ENCODE measurements at regions not wholly inside any gene's neighbourhood (a gene's known extent, or its start where the extent isn't known, plus 50 kb on each side); places are given as distances from the start of the nearest gene placed in this dataset.
"Not testable (repeated sequence)": the region's sequence is repeated elsewhere in the genome, so short reads cannot be mapped to it uniquely, and the experiment has no call there.

DNA sequence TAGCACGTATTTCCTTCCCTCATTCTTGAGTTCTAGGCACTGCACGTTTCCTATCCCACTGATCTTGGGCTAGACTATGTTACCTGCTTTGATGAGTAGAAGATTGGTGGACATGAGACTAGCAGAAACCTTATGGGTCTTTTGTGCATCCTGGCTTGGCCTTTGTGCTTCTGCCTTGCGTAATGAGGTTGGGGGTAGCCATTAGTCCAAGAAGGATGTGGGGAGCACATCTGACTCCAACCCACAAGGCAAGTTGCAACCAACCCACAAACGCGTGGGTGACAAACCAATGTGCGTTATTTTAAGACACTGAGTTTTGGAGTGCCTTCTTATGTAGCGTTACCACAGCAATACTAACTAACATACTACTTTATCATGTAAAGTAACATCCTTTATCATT is 180.4 kb upstream of the IRX5 start:
- ATAC-seq (ENCODE audit: low read depth in 2 of 2) (no peak), DNase-seq (no peak)
- Histone ChIP-seq H3K9me3 (ENCODE audit: control insufficient read depth in 2 of 2, low read length in 2 of 2) (no peaks in the 10 kb centered on the region), H3K27ac (ENCODE audit: insufficient read depth, low read length, poor library complexity, severe bottlenecking) (no peak overlapping the region), H3K4me1 (ENCODE audit: control insufficient read depth, insufficient read depth, low read length, poor library complexity, severe bottlenecking) (no peaks in the 10 kb centered on the region), H3K36me3 (ENCODE audit: control insufficient read depth, insufficient read depth, low read length) (no peaks in the 10 kb centered on the region), H3K4me3 (ENCODE audit: low read depth, low read length) (no peak overlapping the region), H3K27me3 (ENCODE audit: control insufficient read depth, insufficient read depth, low read length) (no peaks in the 10 kb centered on the region)
- Mint-ChIP-seq H3K27me3 (no peaks in the 10 kb centered on the region), H3K36me3 (no peaks in the 10 kb centered on the region), H3K4me3 (no peak overlapping the region), H3K4me1 (no peaks in the 10 kb centered on the region), H3K27ac (no peak overlapping the region), H3K9me3 (peaks cover 0 to 4% (median 0%) of the 10 kb centered on the region in 7 donors)

DNA sequence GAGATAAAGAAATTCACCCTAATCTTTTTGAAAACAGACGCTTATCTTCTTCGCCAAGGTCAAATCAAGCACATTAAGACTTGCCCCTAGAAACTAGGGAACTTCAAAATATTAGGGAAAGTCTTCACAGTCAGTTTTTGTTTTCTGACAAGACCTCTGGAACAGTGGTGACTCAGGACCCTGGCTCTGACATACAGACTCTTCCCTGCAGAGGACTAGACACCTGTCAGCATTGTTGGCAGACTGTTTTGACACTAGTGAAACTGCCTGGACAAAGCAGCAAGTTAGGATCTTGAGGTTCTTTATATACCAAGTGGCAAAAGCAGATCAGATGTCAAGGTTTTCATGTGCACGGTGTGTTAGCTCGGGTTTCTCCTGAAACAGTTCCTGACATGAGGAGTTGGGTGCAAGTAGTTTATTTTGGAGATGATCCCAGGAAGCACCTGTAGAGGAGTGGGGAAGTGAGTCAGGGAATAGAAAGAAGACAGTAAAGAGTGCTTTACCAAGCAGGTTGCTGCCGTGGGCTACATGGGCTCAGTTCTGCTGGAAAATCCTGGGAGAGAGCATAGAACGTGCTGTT is 182.0 kb upstream of the IRX5 start:
- no peak for ATAC-seq (ENCODE audit: low read depth in 2 of 2)
- H3K4me3 Mint-ChIP-seq, result no peak overlapping the region
- H3K9me3 Mint-ChIP-seq, result peaks cover 0 to 3% (median 0%) of the 10 kb centered on the region in 7 donors

DNA sequence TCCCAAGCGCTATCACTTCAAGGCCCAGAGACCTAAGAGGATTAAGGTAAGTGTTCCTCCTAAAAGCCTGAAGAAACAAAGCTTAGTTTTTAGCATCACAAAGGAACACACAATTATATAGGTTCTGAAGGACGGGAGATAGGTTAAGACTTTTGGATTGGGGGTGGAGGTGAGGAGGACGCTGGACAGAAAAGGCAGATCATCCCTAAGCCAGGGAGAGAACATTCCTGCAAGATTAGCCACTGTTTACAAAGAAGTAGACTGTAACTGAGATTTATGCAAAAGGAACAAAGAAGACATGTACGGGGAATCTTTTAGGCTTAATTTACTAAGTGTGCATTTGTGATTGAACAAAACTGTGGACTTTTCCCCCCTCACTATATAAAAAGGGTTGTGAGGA is 184.1 kb upstream of the IRX5 start:
- no peak for DNase-seq
- Mint-ChIP-seq H3K27ac (no peak overlapping the region), H3K27me3 (no peaks in the 10 kb centered on the region), H3K9me3 (peaks cover 0 to 3% (median 0%) of the 10 kb centered on the region in 7 donors), H3K4me3 (no peak overlapping the region), H3K36me3 (no peaks in the 10 kb centered on the region), H3K4me1 (no peaks in the 10 kb centered on the region)
- Histone ChIP-seq H3K27ac (ENCODE audit: insufficient read depth, low read length, poor library complexity, severe bottlenecking) (no peak overlapping the region), H3K27me3 (ENCODE audit: control insufficient read depth, insufficient read depth, low read length) (no peaks in the 10 kb centered on the region), H3K4me3 (ENCODE audit: low read depth, low read length) (no peak overlapping the region), H3K36me3 (ENCODE audit: control insufficient read depth, insufficient read depth, low read length) (no peaks in the 10 kb centered on the region), H3K9me3 (ENCODE audit: control insufficient read depth in 2 of 2, low read length in 2 of 2) (no peaks in the 10 kb centered on the region), H3K4me1 (ENCODE audit: control insufficient read depth, insufficient read depth, low read length, poor library complexity, severe bottlenecking) (no peaks in the 10 kb centered on the region)
- ATAC-seq (ENCODE audit: low read depth in 2 of 2), result no peak

More for the DNA sequence above, 182.0 kb upstream of the IRX5 start:
- Histone ChIP-seq H3K4me3 (ENCODE audit: low read depth, low read length) (no peak overlapping the region), H3K27me3 (ENCODE audit: control insufficient read depth, insufficient read depth, low read length) (no peaks in the 10 kb centered on the region), H3K36me3 (ENCODE audit: control insufficient read depth, insufficient read depth, low read length) (no peaks in the 10 kb centered on the region), H3K27ac (ENCODE audit: insufficient read depth, low read length, poor library complexity, severe bottlenecking) (no peak overlapping the region), H3K9me3 (ENCODE audit: control insufficient read depth in 2 of 2, low read length in 2 of 2) (no peaks in the 10 kb centered on the region), H3K4me1 (ENCODE audit: control insufficient read depth, insufficient read depth, low read length, poor library complexity, severe bottlenecking) (no peaks in the 10 kb centered on the region)
- Mint-ChIP-seq H3K36me3 (no peaks in the 10 kb centered on the region), H3K27me3 (no peaks in the 10 kb centered on the region), H3K27ac (no peak overlapping the region), H3K4me1 (no peaks in the 10 kb centered on the region)
- DNase-seq, result no peak

DNA sequence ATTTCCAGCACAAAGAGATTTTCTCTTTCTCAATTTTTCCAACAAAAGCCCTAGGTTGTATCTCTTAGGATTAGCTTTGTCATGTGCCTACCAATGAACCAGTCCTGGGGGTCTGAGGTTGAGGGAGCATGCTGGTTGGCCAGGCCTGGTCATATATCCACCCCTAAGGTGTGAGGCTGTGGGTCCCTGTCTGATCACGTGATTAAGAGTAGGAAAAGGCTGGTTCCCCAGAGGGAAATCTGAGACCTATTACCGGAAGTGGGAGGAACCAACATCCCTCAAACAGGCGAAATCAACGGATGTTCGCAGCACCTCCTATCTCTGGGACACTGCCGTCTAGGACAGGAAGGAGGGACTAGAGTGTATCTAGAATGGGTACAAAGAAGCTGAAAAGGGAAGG is 185.7 kb upstream of the IRX5 start:
- Mint-ChIP-seq H3K4me3 (no peak overlapping the region), H3K36me3 (no peaks in the 10 kb centered on the region), H3K9me3 (peaks cover 0 to 3% (median 1%) of the 10 kb centered on the region in 7 donors), H3K4me1 (no peaks in the 10 kb centered on the region), H3K27ac (no peak overlapping the region), H3K27me3 (no peaks in the 10 kb centered on the region)
- ATAC-seq (ENCODE audit: low read depth in 2 of 2), result no peak
- Histone ChIP-seq H3K27ac (ENCODE audit: insufficient read depth, low read length, poor library complexity, severe bottlenecking) (no peak overlapping the region), H3K27me3 (ENCODE audit: control insufficient read depth, insufficient read depth, low read length) (no peaks in the 10 kb centered on the region), H3K36me3 (ENCODE audit: control insufficient read depth, insufficient read depth, low read length) (no peaks in the 10 kb centered on the region), H3K4me3 (ENCODE audit: low read depth, low read length) (no peak overlapping the region), H3K9me3 (ENCODE audit: control insufficient read depth in 2 of 2, low read length in 2 of 2) (no peaks in the 10 kb centered on the region), H3K4me1 (ENCODE audit: control insufficient read depth, insufficient read depth, low read length, poor library complexity, severe bottlenecking) (no peaks in the 10 kb centered on the region)
- DNase-seq, result no peak

DNA sequence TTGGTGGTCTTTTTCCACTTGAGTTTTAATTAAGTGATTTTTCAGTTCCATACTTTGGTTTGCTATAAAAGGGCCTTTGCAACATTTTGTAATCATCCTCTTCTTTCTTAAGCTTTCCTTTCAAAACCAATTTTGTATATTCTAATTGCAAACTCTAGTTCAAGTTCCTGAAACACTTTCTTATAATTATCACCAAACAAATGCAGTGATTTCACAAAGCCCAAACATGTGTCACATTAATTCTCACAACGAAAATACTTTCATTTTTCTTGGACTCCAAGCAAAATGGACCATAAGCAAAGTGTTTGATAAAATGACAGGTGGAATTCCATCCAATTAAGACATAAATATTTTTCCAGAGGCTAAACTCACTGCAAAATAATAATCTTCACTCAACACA is 188.2 kb upstream of the IRX5 start:
- Mint-ChIP-seq H3K27ac (no peak overlapping the region), H3K36me3 (no peaks in the 10 kb centered on the region), H3K9me3 (peaks cover 0 to 3% (median 0%) of the 10 kb centered on the region in 7 donors), H3K27me3 (no peaks in the 10 kb centered on the region), H3K4me1 (no peaks in the 10 kb centered on the region), H3K4me3 (no peak overlapping the region)
- ATAC-seq (ENCODE audit: low read depth in 2 of 2), result no peak
- H3K9me3 ChIP-seq (ENCODE audit: control insufficient read depth in 2 of 2, low read length in 2 of 2), result no peaks in the 10 kb centered on the region
- H3K27me3 ChIP-seq (ENCODE audit: control insufficient read depth, insufficient read depth, low read length), result no peaks in the 10 kb centered on the region
- no peak overlapping the region for H3K27ac ChIP-seq (ENCODE audit: insufficient read depth, low read length, poor library complexity, severe bottlenecking)
- DNase-seq, result no peak
- no peak overlapping the region for H3K4me3 ChIP-seq (ENCODE audit: low read depth, low read length)
- H3K4me1 ChIP-seq (ENCODE audit: control insufficient read depth, insufficient read depth, low read length, poor library complexity, severe bottlenecking), result no peaks in the 10 kb centered on the region
- no peaks in the 10 kb centered on the region for H3K36me3 ChIP-seq (ENCODE audit: control insufficient read depth, insufficient read depth, low read length)

DNA sequence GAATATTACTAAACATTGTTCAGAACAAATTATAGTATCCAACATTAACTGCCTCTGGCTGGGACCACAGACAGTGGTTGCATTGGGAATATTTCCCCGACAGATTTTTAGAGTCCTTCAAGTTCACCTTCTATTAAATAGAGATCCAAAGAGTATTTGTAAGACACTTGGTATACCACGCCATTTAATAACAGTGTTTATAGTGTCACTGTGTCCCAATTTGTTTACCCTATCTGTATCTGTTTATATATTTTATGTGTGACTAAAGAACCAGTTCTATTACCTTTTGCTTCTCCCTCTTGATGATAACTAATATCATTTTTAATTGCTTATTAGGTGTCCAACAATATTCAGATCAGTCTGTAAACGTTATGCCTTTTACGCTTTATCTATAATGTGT is 191.3 kb upstream of the IRX5 start:
- ATAC-seq (ENCODE audit: low read depth in 2 of 2) (no peak), DNase-seq (no peak)
- no peak overlapping the region for H3K27ac Mint-ChIP-seq
- peaks cover 0 to 9% (median 1%) of the 10 kb centered on the region in 7 donors for H3K9me3 Mint-ChIP-seq
- H3K4me1 Mint-ChIP-seq, result no peaks in the 10 kb centered on the region
- no peak overlapping the region for H3K4me3 ChIP-seq (ENCODE audit: low read depth, low read length)
- H3K36me3 ChIP-seq (ENCODE audit: control insufficient read depth, insufficient read depth, low read length), result no peaks in the 10 kb centered on the region
- no peaks in the 10 kb centered on the region for H3K36me3 Mint-ChIP-seq
- H3K4me3 Mint-ChIP-seq, result no peak overlapping the region
- no peaks in the 10 kb centered on the region for H3K27me3 ChIP-seq (ENCODE audit: control insufficient read depth, insufficient read depth, low read length)
- no peaks in the 10 kb centered on the region for H3K9me3 ChIP-seq (ENCODE audit: control insufficient read depth in 2 of 2, low read length in 2 of 2)
- H3K27ac ChIP-seq (ENCODE audit: insufficient read depth, low read length, poor library complexity, severe bottlenecking), result no peak overlapping the region
- no peaks in the 10 kb centered on the region for H3K27me3 Mint-ChIP-seq
- no peaks in the 10 kb centered on the region for H3K4me1 ChIP-seq (ENCODE audit: control insufficient read depth, insufficient read depth, low read length, poor library complexity, severe bottlenecking)

DNA sequence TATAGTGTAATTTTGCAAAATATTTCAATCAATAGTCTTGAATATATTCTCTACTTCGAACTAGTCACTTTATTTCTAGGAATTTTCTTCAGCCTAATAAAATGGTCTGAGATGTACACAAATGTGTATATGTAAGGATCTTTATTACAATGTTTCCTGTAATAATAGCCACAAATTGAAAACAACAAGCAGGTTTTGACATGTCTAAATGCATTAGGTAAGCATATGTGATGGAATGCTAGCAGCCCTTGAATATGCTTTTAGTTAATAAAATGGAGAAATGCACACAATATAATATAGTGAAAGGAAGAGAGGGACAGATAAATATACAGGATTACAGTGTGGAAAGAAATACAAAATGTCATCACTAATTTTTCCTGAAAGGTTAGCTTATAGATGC is 196.5 kb upstream of the IRX5 start:
- Histone ChIP-seq H3K9me3 (ENCODE audit: control insufficient read depth in 2 of 2, low read length in 2 of 2) (no peaks in the 10 kb centered on the region), H3K4me1 (ENCODE audit: control insufficient read depth, insufficient read depth, low read length, poor library complexity, severe bottlenecking) (no peaks in the 10 kb centered on the region), H3K27me3 (ENCODE audit: control insufficient read depth, insufficient read depth, low read length) (no peaks in the 10 kb centered on the region), H3K4me3 (ENCODE audit: low read depth, low read length) (no peak overlapping the region), H3K36me3 (ENCODE audit: control insufficient read depth, insufficient read depth, low read length) (no peaks in the 10 kb centered on the region), H3K27ac (ENCODE audit: insufficient read depth, low read length, poor library complexity, severe bottlenecking) (no peak overlapping the region)
- ATAC-seq (ENCODE audit: low read depth in 2 of 2) (no peak), DNase-seq (no peak)
- no peaks in the 10 kb centered on the region for H3K36me3 Mint-ChIP-seq
- no peak overlapping the region for H3K4me3 Mint-ChIP-seq
- H3K9me3 Mint-ChIP-seq, result peaks cover 0 to 9% (median 0%) of the 10 kb centered on the region in 7 donors
- no peaks in the 10 kb centered on the region for H3K27me3 Mint-ChIP-seq
- H3K27ac Mint-ChIP-seq, result no peak overlapping the region
- no peaks in the 10 kb centered on the region for H3K4me1 Mint-ChIP-seq

DNA sequence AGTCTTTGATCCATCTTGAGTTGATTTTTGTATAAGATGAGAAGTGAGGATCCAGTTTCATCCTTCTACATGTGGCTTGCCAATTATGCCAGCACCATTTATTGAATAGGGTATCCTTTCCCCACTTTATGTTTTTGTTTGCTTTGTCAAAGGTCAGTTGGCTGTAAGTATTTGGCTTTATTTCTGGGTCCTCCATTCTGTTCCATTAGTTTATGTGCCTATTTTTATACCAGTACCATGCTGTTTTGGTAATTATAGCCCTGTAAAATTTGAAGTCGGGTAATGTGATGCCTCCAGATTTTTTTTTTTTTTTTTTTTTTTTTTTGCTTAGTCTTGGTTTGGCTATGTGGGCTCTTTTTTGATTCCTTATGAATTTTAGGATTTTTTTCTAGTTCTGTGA is 203.0 kb upstream of the IRX5 start:
- not testable (repeated sequence) for H3K4me1 Mint-ChIP-seq; H3K36me3 Mint-ChIP-seq; H3K4me3 Mint-ChIP-seq; H3K4me1 ChIP-seq (ENCODE audit: control insufficient read depth, insufficient read depth, low read length, poor library complexity, severe bottlenecking); H3K27me3 ChIP-seq (ENCODE audit: control insufficient read depth, insufficient read depth, low read length); H3K36me3 ChIP-seq (ENCODE audit: control insufficient read depth, insufficient read depth, low read length); H3K27ac Mint-ChIP-seq; ATAC-seq (ENCODE audit: low read depth in 2 of 2); H3K27me3 Mint-ChIP-seq; DNase-seq; H3K27ac ChIP-seq (ENCODE audit: insufficient read depth, low read length, poor library complexity, severe bottlenecking); H3K4me3 ChIP-seq (ENCODE audit: low read depth, low read length); H3K9me3 Mint-ChIP-seq; H3K9me3 ChIP-seq (ENCODE audit: control insufficient read depth in 2 of 2, low read length in 2 of 2)

Data from CD4-positive, CD25-positive, alpha-beta regulatory T cell (primary cell).